GM23248 (cell line): ENCODE measurements at regions not wholly inside any gene's neighbourhood (a gene's known extent, or its start where the extent isn't known, plus 50 kb on each side); places are given as distances from the start of the nearest gene placed in this dataset.
"Not testable (repeated sequence)": the region's sequence is repeated elsewhere in the genome, so short reads cannot be mapped to it uniquely, and the experiment has no call there.

ENCODE experiments used
- EZH2 ChIP-seq: fragments of 200-600 bp; sonication (generic); IDR thresholded peaks from 2 replicates; pipeline ENCODE4 v1.6.1; 2018; ENCODE audit warnings: antibody characterized with exemption, mild to moderate bottlenecking; ENCODE audit not compliant: insufficient read depth, poor library complexity, severe bottlenecking
- EZH2phosphoT487 ChIP-seq: fragments of 200-600 bp; sonication (generic); IDR thresholded peaks from 2 replicates; pipeline ENCODE4 v1.6.1; 2018; ENCODE audit warnings: antibody characterized with exemption, moderate library complexity, mild to moderate bottlenecking, low read depth; ENCODE audit not compliant: insufficient read depth

GRCh38 chr2:189998665-189999064 is 63.9 kb downstream of the MSTN start:
- TF ChIP-seq EZH2, EZH2phosphoT487: not testable (repeated sequence)
